SK-N-SH (cell line): ENCODE measurements at regions not wholly inside any gene's neighbourhood (a gene's known extent, or its start where the extent isn't known, plus 50 kb on each side); places are given as distances from the start of the nearest gene placed in this dataset.

Source experiments
- FOXM1 ChIP-seq: IDR thresholded peaks from 2 replicates; pipeline ENCODE4 v1.4.0; 2012; ENCODE audit warnings: low read depth, mild to moderate bottlenecking
- GABPA ChIP-seq: IDR thresholded peaks from 2 replicates; pipeline ENCODE4 v1.4.0; 2012; ENCODE audit warnings: low read depth, mild to moderate bottlenecking
- RCOR1 ChIP-seq: fragments of 150-350 bp; IDR thresholded peaks from 2 replicates; pipeline ENCODE4 v1.6.1; 2017; ENCODE audit warnings: antibody characterized with exemption, low read length
- REST ChIP-seq: IDR thresholded peaks from 2 replicates; pipeline ENCODE4 v1.6.1; 2012; ENCODE audit warnings: mild to moderate bottlenecking, low read depth, low read length, moderate library complexity

- TF ChIP-seq RCOR1, result no peak
- no peak for TF ChIP-seq GABPA
- TF ChIP-seq REST, result no peak
- no peak for TF ChIP-seq FOXM1
Measured at GRCh38 chr7:79934727-79935126, 199.9 kb upstream of the GNAI1 start.
